Frontal cortex (tissue), 3 donors: ENCODE measurements at regions not wholly inside any gene's neighbourhood (a gene's known extent, or its start where the extent isn't known, plus 50 kb on each side); places are given as distances from the start of the nearest gene placed in this dataset.

ENCODE experiments used
- DNase-seq, 2 donors: peaks; one replicate each; pipeline ENCODE4 v3.0.0; 2012; ENCODE audit warnings: low spot score in 2 of 2
- FAIRE-seq: peaks from 2 replicates; lab custom pipeline; 2012; peaks lifted over from hg19 to GRCh38; lab: Jason Lieb, UNC
- donor health status: control.
- donor health status: control.
- donor health status: control.

DNA sequence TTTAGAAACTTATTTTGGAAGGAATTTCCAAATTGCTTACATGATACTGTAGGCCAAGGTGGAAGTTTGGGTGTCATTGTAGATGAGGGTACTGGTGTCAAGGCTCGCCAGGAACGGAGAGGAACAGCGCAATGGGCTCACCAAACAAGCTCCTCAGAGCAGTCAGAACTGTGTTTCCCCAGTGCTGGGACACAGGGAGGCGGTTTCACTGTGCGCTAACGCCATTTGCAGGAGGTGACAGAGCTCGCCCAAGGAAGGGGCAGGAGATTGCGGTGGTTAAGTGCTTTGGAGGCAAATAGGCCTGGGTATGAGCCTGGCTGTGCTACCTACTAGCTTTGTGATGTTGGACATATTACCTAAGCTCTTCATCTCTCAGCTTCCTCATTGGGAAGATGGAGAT is 57.3 kb downstream of the HHEX start:
- DNase-seq (no peak), FAIRE-seq (no peak)

DNA sequence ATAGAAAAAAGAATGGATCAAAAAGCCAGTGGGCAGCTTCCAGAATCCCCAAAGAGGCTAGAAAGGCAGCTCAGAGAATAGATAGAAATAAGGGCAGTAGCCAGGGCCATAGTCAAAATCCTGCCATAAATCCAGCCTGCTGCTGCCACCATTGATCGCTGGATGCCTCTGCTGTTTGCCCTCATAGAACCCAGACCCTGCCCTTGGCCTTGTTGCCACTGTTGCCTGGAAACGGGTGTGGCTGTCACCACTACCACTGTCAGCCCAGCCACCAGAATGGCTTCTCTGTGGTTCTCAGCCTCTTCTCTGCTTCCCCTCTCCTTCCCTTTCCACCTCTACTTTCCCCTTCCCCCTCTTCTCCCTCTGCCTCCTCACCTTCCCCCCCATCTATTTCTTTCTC is 57.8 kb downstream of the HHEX start:
- DNase-seq, result no peak
- FAIRE-seq, result no peak

DNA sequence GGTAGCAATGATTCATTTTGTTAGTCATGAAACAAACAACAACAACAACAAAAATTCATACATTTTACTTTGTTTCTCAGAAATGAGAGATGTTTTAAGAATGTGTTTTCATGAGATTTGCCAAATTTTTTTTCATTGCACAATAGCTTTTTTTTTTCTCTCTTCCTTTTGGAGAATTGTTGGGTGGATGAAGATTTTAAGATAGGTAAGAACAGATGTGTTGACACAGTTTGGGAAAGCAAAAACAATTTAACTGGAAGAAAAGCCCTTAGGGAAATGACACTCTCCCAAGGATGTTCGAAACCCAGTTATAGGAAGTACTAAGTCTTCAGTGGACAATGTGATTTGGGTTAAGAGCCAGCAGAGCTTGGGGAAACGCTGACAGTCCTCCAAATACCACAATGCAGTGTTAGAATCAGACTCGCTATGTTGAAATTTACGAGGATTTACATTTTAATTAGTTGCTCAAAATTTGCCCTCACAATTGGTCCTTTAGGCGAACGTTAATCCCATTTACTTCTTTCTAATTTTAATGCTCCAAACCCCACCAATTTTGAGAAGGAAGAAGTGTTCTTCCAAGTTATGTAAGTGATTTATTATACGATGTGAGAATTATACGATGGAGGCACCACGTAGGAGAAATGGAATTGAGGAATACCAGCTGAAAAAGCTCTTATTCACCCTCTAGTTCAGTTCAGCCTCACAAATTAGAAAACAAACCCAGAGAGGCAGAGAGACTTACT is 61.2 kb downstream of the HHEX start:
- FAIRE-seq (no peak), DNase-seq (no peak)

GRCh38 chr10:92751534-92751811 is 61.7 kb downstream of the HHEX start:
- FAIRE-seq (no peak), DNase-seq (no peak)

GRCh38 chr10:92751827-92752226 is 62.1 kb downstream of the HHEX start:
- FAIRE-seq, result no peak
- DNase-seq, result no peak

DNA sequence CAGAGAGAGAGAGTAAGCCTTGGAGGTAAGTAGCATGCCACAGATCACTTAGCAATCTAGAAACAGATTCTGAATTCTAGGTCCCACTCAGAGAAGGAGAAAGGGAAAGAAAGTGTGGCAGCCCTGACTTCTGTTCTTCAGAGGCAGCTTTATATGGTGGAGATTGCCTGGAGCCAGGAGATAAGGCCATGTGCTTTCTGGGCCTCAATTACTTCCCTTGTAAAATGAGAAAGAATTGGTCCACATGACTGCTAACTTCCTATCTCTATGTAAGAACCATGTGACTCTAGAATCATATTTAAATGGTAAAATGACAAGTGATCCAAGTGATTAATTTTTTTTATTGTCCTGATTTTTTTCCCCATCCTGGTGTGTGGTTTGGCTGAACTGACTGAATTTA is 64.1 kb downstream of the HHEX start:
- DNase-seq, result no peak
- no peak for FAIRE-seq

DNA sequence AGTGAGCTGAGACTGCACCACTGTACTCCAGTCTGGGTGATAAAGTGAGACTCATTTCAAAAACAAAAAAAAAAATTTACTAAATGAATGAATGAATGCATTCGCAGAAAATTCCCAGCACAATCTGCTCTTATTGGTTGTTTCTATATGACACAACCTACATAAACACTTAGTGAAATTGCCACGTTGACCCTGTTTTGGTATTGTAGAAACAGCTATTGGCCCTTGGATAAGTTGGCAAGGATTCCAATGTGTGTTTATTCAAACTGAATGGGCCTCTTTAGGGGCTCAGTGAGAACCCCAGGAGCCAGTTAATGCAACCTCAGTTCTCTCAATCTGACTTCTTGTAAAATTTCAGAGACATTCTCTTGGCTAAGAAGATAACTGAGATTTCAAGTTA is 66.0 kb downstream of the HHEX start:
- no peak for FAIRE-seq

GRCh38 chr10:92756201-92757065 is 66.7 kb downstream of the HHEX start:
- DNase-seq, result no peak
- no peak for FAIRE-seq

More for the DNA sequence above, 66.0 kb downstream of the HHEX start:
- DNase-seq, result no peak

DNA sequence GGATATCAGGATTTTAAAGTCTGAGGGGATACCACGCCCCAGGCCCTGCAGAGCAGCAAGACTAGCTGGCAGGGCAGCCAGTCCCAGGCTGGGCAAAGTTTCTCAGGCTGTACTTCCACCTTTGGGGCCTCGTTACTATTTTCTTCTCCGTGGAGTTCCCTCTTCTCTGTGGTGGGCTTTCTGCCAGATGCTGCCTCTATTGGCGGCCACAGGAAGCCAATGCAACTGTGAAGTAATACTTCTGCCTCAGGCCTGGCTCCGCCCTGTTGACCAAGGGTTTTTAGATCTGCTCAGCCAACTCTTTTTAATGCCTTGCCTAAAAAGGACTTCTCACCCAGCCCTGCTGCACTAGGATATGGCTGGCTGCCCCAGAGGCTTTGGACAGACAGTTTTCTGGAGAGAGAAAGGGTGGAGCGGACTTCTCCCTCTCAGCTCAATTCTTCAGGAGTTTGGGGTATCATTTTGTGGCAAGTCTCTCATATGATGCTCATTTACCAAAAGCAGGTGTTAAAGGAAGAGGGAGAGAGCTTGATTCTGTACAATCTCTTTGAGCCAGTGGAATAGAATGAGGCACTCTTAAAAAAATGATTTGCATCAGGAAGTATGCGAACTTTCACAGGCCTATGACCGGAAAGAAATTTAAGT is 67.4 kb downstream of the HHEX start:
- FAIRE-seq (no peak), DNase-seq (peak in 1 of 2 donors; percentile 25)

DNA sequence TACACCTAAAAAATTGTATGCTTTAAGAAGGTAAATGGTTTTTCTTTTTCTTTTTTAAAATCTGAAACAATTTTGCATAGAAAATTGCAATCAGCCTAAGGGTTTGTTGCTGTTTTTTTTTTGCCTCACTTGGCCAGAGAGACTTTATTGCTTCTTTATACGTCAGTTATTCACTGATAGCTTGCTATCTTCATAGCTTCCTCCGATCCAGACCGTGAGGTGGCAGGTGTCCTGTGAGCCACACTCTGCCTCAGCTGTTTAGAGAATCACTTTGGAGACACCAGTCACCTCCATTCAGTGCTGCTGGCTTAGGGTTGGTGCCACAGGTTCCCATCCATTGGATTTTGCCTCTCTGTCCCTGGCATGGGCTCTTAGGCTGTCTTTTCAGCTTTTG is 68.0 kb downstream of the HHEX start:
- DNase-seq (no peak), FAIRE-seq (no peak)

DNA sequence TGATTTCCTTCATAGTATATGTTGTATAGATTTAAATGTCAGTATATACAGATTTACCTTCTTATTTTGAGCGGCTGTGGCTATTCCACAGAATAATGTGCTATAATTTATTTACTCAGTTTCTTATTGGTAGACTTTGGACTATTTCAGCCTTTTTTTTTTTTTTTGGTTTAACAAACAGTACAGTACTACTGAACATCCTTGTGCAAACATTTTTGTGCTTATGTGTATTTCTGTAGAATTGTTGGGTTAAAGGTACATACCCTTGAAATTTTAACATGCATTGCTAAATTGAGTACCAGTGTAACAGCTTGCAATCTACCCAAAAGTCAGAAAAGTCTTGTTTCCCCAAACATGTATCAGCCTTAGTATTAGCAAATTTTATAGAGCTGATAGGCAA is 68.8 kb downstream of the HHEX start:
- no peak for FAIRE-seq
- DNase-seq, result no peak

GRCh38 chr10:92760609-92761008 is 70.9 kb downstream of the HHEX start:
- no peak for DNase-seq
- no peak for FAIRE-seq

- no peak for DNase-seq
- no peak for FAIRE-seq
Measured at GRCh38 chr10:92761571-92761970, 71.8 kb downstream of the HHEX start.

- DNase-seq (no peak), FAIRE-seq (no peak)
Measured at GRCh38 chr10:92763634-92764155, 73.9 kb downstream of the HHEX start.

DNA sequence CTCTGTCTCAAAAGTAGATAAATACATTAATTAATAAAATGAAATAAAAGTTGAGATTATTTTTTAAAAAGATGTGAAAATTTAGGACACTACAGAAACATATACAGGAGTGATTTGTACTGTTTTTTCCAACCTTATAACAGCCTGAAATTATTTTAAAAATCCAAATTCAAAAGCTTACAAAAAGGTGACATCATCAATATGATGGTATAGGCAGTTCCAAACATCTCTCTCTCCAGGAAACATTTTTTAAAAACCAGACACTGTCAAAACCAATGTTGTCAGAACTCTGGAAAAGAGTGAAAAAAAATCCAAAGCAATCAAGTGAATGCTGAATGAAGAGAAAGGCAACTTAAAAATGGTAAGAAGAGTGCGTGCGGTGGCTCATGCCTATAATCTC is 76.7 kb downstream of the HHEX start:
- FAIRE-seq, result no peak
- no peak for DNase-seq

- no peak for FAIRE-seq
Measured at GRCh38 chr10:92768104-92768503, 78.3 kb downstream of the HHEX start.

GRCh38 chr10:92773776-92774175 is 74.5 kb upstream of the EXOC6 start:
- DNase-seq, result no peak
- FAIRE-seq, result no peak

More at GRCh38 chr10:92768104-92768503, 78.3 kb downstream of the HHEX start:
- DNase-seq, result no peak

DNA sequence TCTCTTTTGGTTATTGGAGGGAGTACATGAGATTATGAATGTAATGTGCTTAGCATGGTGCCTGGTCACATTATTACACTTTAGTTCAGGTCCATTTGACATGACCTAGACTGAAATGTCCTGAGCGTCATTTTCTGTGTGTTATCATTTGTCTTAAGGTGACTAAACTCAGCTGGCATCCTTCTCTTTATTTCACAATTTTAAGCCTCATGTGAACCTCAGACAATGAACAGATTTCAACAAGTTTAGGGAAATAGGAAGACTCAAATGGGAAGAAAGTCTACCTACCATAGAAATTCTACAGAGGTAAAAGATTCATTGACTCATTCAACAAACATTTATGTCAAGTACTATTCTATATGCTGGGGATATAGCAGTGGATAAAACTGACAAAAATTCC is 70.2 kb upstream of the EXOC6 start:
- no peak for DNase-seq
- no peak for FAIRE-seq

DNA sequence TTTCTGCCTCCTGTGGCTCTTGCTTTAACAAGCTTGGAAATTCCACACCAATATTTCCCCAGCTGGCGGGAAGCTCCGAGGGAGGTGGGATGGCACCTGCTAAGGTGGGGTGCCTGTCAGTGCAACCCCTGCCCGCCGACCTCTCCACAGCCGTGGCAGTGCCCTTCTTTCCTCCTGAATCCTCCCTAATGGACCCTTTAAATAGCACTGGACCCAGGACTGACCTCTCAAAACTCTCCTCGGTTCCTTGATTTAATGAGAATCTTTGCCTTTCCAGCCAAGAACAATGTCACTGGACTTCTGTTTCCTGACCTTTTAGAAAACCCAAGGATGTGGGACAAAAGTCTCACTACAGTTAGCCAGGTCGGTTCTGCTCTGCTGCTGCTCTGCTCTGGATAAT is 63.2 kb upstream of the EXOC6 start:
- no peak for DNase-seq
- no peak for FAIRE-seq

GRCh38 chr10:92787557-92788152 is 60.7 kb upstream of the EXOC6 start:
- DNase-seq (no peak), FAIRE-seq (no peak)
